GM19238 (cell line): ENCODE measurements at regions not wholly inside any gene's neighbourhood (a gene's known extent, or its start where the extent isn't known, plus 50 kb on each side); places are given as distances from the start of the nearest gene placed in this dataset.

Experiments
- DNase-seq: peaks from one replicate; pipeline ENCODE4 v3.0.0; 2011; ENCODE audit warnings: low spot score; ENCODE audit not compliant: insufficient read length

GRCh38 chr1:172753964-172754363, 95.1 kb downstream of the FASLG start:
- no peak for DNase-seq

GRCh38 chr1:172754609-172755008, 95.7 kb downstream of the FASLG start:
- no peak for DNase-seq

GRCh38 chr1:172755099-172755498, 96.2 kb downstream of the FASLG start:
- no peak for DNase-seq

GRCh38 chr1:172756024-172756423, 97.1 kb downstream of the FASLG start:
- no peak for DNase-seq

GRCh38 chr1:172758259-172758658, 99.4 kb downstream of the FASLG start:
- DNase-seq: no peak

GRCh38 chr1:172760121-172760520, 101.2 kb downstream of the FASLG start:
- no peak for DNase-seq

GRCh38 chr1:172761581-172762486, 102.9 kb downstream of the FASLG start:
- DNase-seq: no peak

- DNase-seq: no peak
These were observed 104.2 kb downstream of the FASLG start for GRCh38 chr1:172763057-172763456.

- no peak for DNase-seq
These were observed 105.5 kb downstream of the FASLG start for GRCh38 chr1:172764378-172764777.

- DNase-seq: no peak
These were observed 107.6 kb downstream of the FASLG start for GRCh38 chr1:172766462-172766861.

- no peak for DNase-seq
These were observed 111.2 kb downstream of the FASLG start for GRCh38 chr1:172770071-172770470.

- no peak for DNase-seq
These were observed 115.7 kb downstream of the FASLG start for GRCh38 chr1:172774561-172774960.

GRCh38 chr1:172775606-172776005, 116.7 kb downstream of the FASLG start:
- DNase-seq: no peak

GRCh38 chr1:172776071-172776470, 117.2 kb downstream of the FASLG start:
- DNase-seq: no peak

- no peak for DNase-seq
These were observed 118.9 kb downstream of the FASLG start for GRCh38 chr1:172777767-172778166.

- DNase-seq: peak; percentile 10
These were observed 119.9 kb downstream of the FASLG start for GRCh38 chr1:172778456-172779455.

GRCh38 chr1:172779491-172779890, 120.6 kb downstream of the FASLG start:
- DNase-seq: no peak

GRCh38 chr1:172781513-172782140, 122.7 kb downstream of the FASLG start:
- DNase-seq: no peak

- no peak for DNase-seq
These were observed 130.9 kb downstream of the FASLG start for GRCh38 chr1:172789840-172790239.

GRCh38 chr1:172790245-172790644, 131.3 kb downstream of the FASLG start:
- no peak for DNase-seq

- DNase-seq: no peak
These were observed 134.9 kb downstream of the FASLG start for GRCh38 chr1:172793823-172794222.

- no peak for DNase-seq
These were observed 136.8 kb downstream of the FASLG start for GRCh38 chr1:172795741-172796140.
